ENCODE measurements at regions not wholly inside any gene's neighbourhood (a gene's known extent, or its start where the extent isn't known, plus 50 kb on each side); places are given as distances from the start of the nearest gene placed in this dataset.

- peaks cover 14% of the 10 kb centered on the region for H3K4me1 ChIP-seq
- Mint-ChIP-seq H3K4me1 (ENCODE audit: low read depth, unreplicated experiment) (peaks cover 15% of the 10 kb centered on the region), H3K27me3 (ENCODE audit: insufficient read depth, unreplicated experiment) (no peaks in the 10 kb centered on the region), H3K36me3 (ENCODE audit: insufficient read depth, unreplicated experiment) (no peaks in the 10 kb centered on the region), H3K9me3 (ENCODE audit: unreplicated experiment) (no peaks in the 10 kb centered on the region), H3K4me3 (ENCODE audit: unreplicated experiment) (no peak overlapping the region), H3K27ac (ENCODE audit: unreplicated experiment) (no peak overlapping the region)
- intact Hi-C loops (cut with micrococcal nuclease; ENCODE audit: unreplicated experiment): no loop called here
- ChIA-PET CTCF (no interaction called here), POLR2A (no interaction called here)
- no peaks in the 10 kb centered on the region for H3K27me3 ChIP-seq (replicated peaks; ENCODE audit: control insufficient read depth, insufficient read depth, low read length)
- no peaks in the 10 kb centered on the region for H3K9me3 ChIP-seq
- no peak overlapping the region for H3K4me3 ChIP-seq (ENCODE audit: low read depth, low read length)
- TF ChIP-seq CTCF (IDR thresholded peaks at IDR 0.05; ENCODE audit: insufficient read depth in 1 of 2, low read depth in 1 of 2, low read length in 1 of 2, severe bottlenecking in 1 of 2, unreplicated experiment in 1 of 2): no peak
- BruUV-seq (replicated peaks): no TSS peak
- no peak for DNase-seq
- no peaks in the 10 kb centered on the region for H3K36me3 ChIP-seq (ENCODE audit: control insufficient read depth, insufficient read depth, low read length)
These were observed 161.5 kb upstream of the AGR3 start for GRCh38 chr7:17043012-17043877.

- Mint-ChIP-seq H3K27me3 (ENCODE audit: insufficient read depth, unreplicated experiment) (no peaks in the 10 kb centered on the region), H3K9me3 (ENCODE audit: unreplicated experiment) (no peaks in the 10 kb centered on the region), H3K4me3 (ENCODE audit: unreplicated experiment) (no peak overlapping the region), H3K36me3 (ENCODE audit: insufficient read depth, unreplicated experiment) (no peaks in the 10 kb centered on the region), H3K4me1 (ENCODE audit: low read depth, unreplicated experiment) (peaks cover 6% of the 10 kb centered on the region), H3K27ac (ENCODE audit: unreplicated experiment) (no peak overlapping the region)
- intact Hi-C loops (cut with micrococcal nuclease; ENCODE audit: unreplicated experiment): loop anchor here (2.0 kb wide), 1 partner anchor 62 kb away; no protein-coding TSS in a partner anchor
- H3K36me3 ChIP-seq (ENCODE audit: control insufficient read depth, insufficient read depth, low read length): no peaks in the 10 kb centered on the region
- BruUV-seq (replicated peaks): no TSS peak
- POLR2A ChIA-PET: no interaction called here
- no peak overlapping the region for H3K4me3 ChIP-seq (ENCODE audit: low read depth, low read length)
- no peak for DNase-seq
- H3K4me1 ChIP-seq: peaks cover 2% of the 10 kb centered on the region
- H3K27me3 ChIP-seq (replicated peaks; ENCODE audit: control insufficient read depth, insufficient read depth, low read length): no peaks in the 10 kb centered on the region
- no peaks in the 10 kb centered on the region for H3K9me3 ChIP-seq
- no peak for TF ChIP-seq CTCF (IDR thresholded peaks at IDR 0.05; ENCODE audit: insufficient read depth in 1 of 2, low read depth in 1 of 2, low read length in 1 of 2, severe bottlenecking in 1 of 2, unreplicated experiment in 1 of 2)
- CTCF ChIA-PET: no interaction called here
These were observed 162.6 kb upstream of the AGR3 start for GRCh38 chr7:17044396-17044795.

- ChIA-PET POLR2A (no interaction called here), CTCF (no interaction called here)
- no peak for DNase-seq
- Mint-ChIP-seq H3K27me3 (ENCODE audit: insufficient read depth, unreplicated experiment) (no peaks in the 10 kb centered on the region), H3K4me1 (ENCODE audit: low read depth, unreplicated experiment) (peaks cover 6% of the 10 kb centered on the region), H3K9me3 (ENCODE audit: unreplicated experiment) (no peaks in the 10 kb centered on the region), H3K27ac (ENCODE audit: unreplicated experiment) (no peak overlapping the region), H3K36me3 (ENCODE audit: insufficient read depth, unreplicated experiment) (no peaks in the 10 kb centered on the region), H3K4me3 (ENCODE audit: unreplicated experiment) (no peak overlapping the region)
- no peak for TF ChIP-seq CTCF (IDR thresholded peaks at IDR 0.05; ENCODE audit: insufficient read depth in 1 of 2, low read depth in 1 of 2, low read length in 1 of 2, severe bottlenecking in 1 of 2, unreplicated experiment in 1 of 2)
- no peaks in the 10 kb centered on the region for H3K27me3 ChIP-seq (replicated peaks; ENCODE audit: control insufficient read depth, insufficient read depth, low read length)
- intact Hi-C loops (cut with micrococcal nuclease; ENCODE audit: unreplicated experiment): loop anchor here (2.0 kb wide), 1 partner anchor 62 kb away; no protein-coding TSS in a partner anchor
- no peaks in the 10 kb centered on the region for H3K36me3 ChIP-seq (ENCODE audit: control insufficient read depth, insufficient read depth, low read length)
- H3K4me1 ChIP-seq: no peaks in the 10 kb centered on the region
- H3K9me3 ChIP-seq: no peaks in the 10 kb centered on the region; the same call in 1 of the 2 replicates
- no TSS peak for BruUV-seq (replicated peaks)
- H3K4me3 ChIP-seq (ENCODE audit: low read depth, low read length): no peak overlapping the region
These were observed 163.1 kb upstream of the AGR3 start for GRCh38 chr7:17044861-17045260.
